HL-60 (cell line): ENCODE measurements at regions not wholly inside any gene's neighbourhood (a gene's known extent, or its start where the extent isn't known, plus 50 kb on each side); places are given as distances from the start of the nearest gene placed in this dataset.

Source experiments
- DNase-seq, 2 experiments: peaks; one replicate each; pipeline ENCODE4 v3.0.0-alpha.2; 2010 to 2020; ENCODE audit warnings: low read depth in 1 of 2, low spot score in 1 of 2
- H3K27ac ChIP-seq: fragments of 250-450 bp; sonication (Bioruptor Pico); replicated peaks from 2 replicates; pipeline ENCODE4 v1.5.1; 2020; ENCODE audit warnings: mild to moderate bottlenecking, moderate library complexity
- H3K27me3 ChIP-seq: fragments of 250-450 bp; sonication (Bioruptor Pico); 2 replicates; pipeline ENCODE4 v1.5.1; 2021; ENCODE audit warnings: mild to moderate bottlenecking, moderate library complexity; ENCODE audit not compliant: insufficient read depth, poor library complexity, severe bottlenecking
- H3K4me3 ChIP-seq: replicated peaks from 2 replicates; pipeline ENCODE4 v1.5.1; 2011; ENCODE audit warnings: mild to moderate bottlenecking, control low read depth, low read length; ENCODE audit not compliant: insufficient read depth
- CTCF ChIP-seq: IDR thresholded peaks from one replicate; pipeline ENCODE4 v1.5.1; 2011; ENCODE audit warnings: low read length, control low read depth, inconsistent platforms; ENCODE audit not compliant: insufficient read depth
- GABPA ChIP-seq: IDR thresholded peaks from 2 replicates; pipeline ENCODE4 v1.6.1; 2012; ENCODE audit warnings: low read depth
- POLR2AphosphoS5 ChIP-seq: IDR thresholded peaks from 2 replicates; pipeline ENCODE4 v1.6.1; 2012; ENCODE audit warnings: low read depth
- REST ChIP-seq: IDR thresholded peaks from 2 replicates; pipeline ENCODE4 v1.6.1; 2012; ENCODE audit warnings: low read depth; ENCODE audit not compliant: insufficient replicate concordance
- SPI1 ChIP-seq: IDR thresholded peaks from 2 replicates; pipeline ENCODE4 v1.6.1; 2012; ENCODE audit warnings: low read depth, mild to moderate bottlenecking, borderline replicate concordance

GRCh38 chrX:10930151-10930550 lies 181.0 kb upstream of the HCCS start:
- TF ChIP-seq REST: no peak
- Histone ChIP-seq H3K27ac (no peak overlapping the region), H3K27me3 (no peaks in the 10 kb centered on the region), H3K4me3 (no peak overlapping the region)
- DNase-seq: no peak

GRCh38 chrX:10931976-10932375 lies 179.2 kb upstream of the HCCS start:
- H3K27me3 ChIP-seq: no peaks in the 10 kb centered on the region
- H3K4me3 ChIP-seq: no peak overlapping the region
- no peak overlapping the region for H3K27ac ChIP-seq
- no peak for TF ChIP-seq GABPA
- no peak for TF ChIP-seq SPI1
- TF ChIP-seq REST: no peak
- no peak for TF ChIP-seq POLR2AphosphoS5
- no peak for TF ChIP-seq CTCF
- DNase-seq: no peak

GRCh38 chrX:10932842-10933440 lies 178.2 kb upstream of the HCCS start:
- Histone ChIP-seq H3K27ac (no peak overlapping the region), H3K27me3 (no peaks in the 10 kb centered on the region), H3K4me3 (no peak overlapping the region)
- no peak for DNase-seq
- TF ChIP-seq GABPA: no peak
- no peak for TF ChIP-seq SPI1
- no peak for TF ChIP-seq CTCF
- no peak for TF ChIP-seq POLR2AphosphoS5
- no peak for TF ChIP-seq REST

GRCh38 chrX:10935501-10935900 lies 175.6 kb upstream of the HCCS start:
- no peak overlapping the region for H3K4me3 ChIP-seq
- no peaks in the 10 kb centered on the region for H3K27me3 ChIP-seq
- no peak for DNase-seq
- no peak for TF ChIP-seq GABPA
- TF ChIP-seq REST: no peak
- TF ChIP-seq CTCF: no peak
- TF ChIP-seq POLR2AphosphoS5: no peak
- no peak for TF ChIP-seq SPI1
- H3K27ac ChIP-seq: no peak overlapping the region
